SK-N-MC (cell line): ENCODE measurements at regions not wholly inside any gene's neighbourhood (a gene's known extent, or its start where the extent isn't known, plus 50 kb on each side); places are given as distances from the start of the nearest gene placed in this dataset.

Experiments used
- EZH2 ChIP-seq: fragments of 200-600 bp; sonication (generic); IDR thresholded peaks from one replicate; pipeline ENCODE4 v1.6.1; 2017; ENCODE audit warnings: antibody characterized with exemption
- POLR2AphosphoS5 ChIP-seq: IDR thresholded peaks from 2 replicates; pipeline ENCODE4 v1.6.1; 2012; ENCODE audit warnings: mild to moderate bottlenecking, low read depth, low read length, borderline replicate concordance

- TF ChIP-seq EZH2, result no peak
- TF ChIP-seq POLR2AphosphoS5, result no peak
These were observed 122.3 kb downstream of the GOSR1 start for GRCh38 chr17:30599428-30600059.
